Cardiac muscle cell (in vitro differentiated cells and primary cell): ENCODE measurements at regions not wholly inside any gene's neighbourhood (a gene's known extent, or its start where the extent isn't known, plus 50 kb on each side); places are given as distances from the start of the nearest gene placed in this dataset.
"Not testable (repeated sequence)": the region's sequence is repeated elsewhere in the genome, so short reads cannot be mapped to it uniquely, and the experiment has no call there.

Experiments
- DNase-seq, 2 donors: peaks; one replicate each; pipeline versions ENCODE4 v3.0.0 to v3.0.0-alpha.2; 2010 to 2017; ENCODE audit warnings: low read depth in 1 of 2, low spot score in 1 of 2
- H3K27ac ChIP-seq: fragments of 200-600 bp; sonication (generic); 2 replicates; pipeline ENCODE4 v1.5.1; 2016
- H3K27me3 ChIP-seq: fragments of 200-600 bp; sonication (generic); 2 replicates; pipeline ENCODE4 v1.6.0; 2016; ENCODE audit warnings: control low read depth
- H3K36me3 ChIP-seq: fragments of 200-600 bp; sonication (generic); 2 replicates; pipeline ENCODE4 v1.5.1; 2016; ENCODE audit warnings: control low read depth
- H3K4me1 ChIP-seq: fragments of 200-600 bp; sonication (generic); 2 replicates; pipeline ENCODE4 v1.8.1; 2017; ENCODE audit warnings: low read depth, mild to moderate bottlenecking, mixed run types
- H3K4me3 ChIP-seq: fragments of 200-600 bp; sonication (generic); 2 replicates; pipeline ENCODE4 v1.5.1; 2016; ENCODE audit warnings: mild to moderate bottlenecking
- H3K9me3 ChIP-seq: fragments of 200-600 bp; sonication (generic); 2 replicates; pipeline ENCODE4 v1.5.1; 2017; ENCODE audit warnings: low read depth, mild to moderate bottlenecking, control low read depth
- TF ChIP-seq, protein P1 (sequence below): IDR thresholded peaks from 2 replicates; pipeline ENCODE4 v1.5.1; 2012; ENCODE audit warnings: low read depth, mild to moderate bottlenecking, low read length

DNA sequence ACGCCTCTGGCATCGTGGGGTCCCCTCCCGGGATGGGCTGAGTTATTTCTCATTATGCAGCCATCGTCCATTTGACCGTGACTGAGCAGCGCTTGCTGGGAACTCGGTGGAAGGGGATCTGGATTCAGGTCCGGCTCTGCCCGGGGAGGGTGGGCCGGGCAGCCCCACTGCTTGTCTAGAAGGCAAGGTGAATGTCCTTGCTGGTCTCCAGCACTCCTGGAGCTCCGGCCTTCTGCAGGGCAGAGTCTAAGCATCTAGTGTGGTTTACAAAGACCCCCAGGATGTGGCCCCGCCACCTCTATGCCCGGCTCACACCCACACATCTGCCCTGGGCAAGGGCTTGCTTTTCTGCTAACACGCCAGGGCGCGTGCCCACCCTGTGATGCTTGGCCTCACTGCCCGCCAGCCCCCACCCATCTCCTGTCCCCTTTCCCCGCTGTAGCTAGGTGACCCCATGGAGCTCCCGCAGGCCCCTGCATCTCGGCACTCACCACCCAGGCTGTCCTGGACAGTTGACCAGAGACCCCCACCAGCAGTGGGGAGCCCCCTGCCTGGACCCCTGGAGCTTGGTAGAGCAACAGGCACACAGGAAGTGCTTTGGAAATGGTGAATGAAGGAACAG, 151.0 kb upstream of the CHST15 start:
- no peak for DNase-seq
- no peak overlapping the region for H3K27ac ChIP-seq
- no peak overlapping the region for H3K4me3 ChIP-seq
- no peaks in the 10 kb centered on the region for H3K27me3 ChIP-seq
- H3K36me3 ChIP-seq, result no peaks in the 10 kb centered on the region
- no peaks in the 10 kb centered on the region for H3K4me1 ChIP-seq
- TF ChIP-seq, protein P1, sequence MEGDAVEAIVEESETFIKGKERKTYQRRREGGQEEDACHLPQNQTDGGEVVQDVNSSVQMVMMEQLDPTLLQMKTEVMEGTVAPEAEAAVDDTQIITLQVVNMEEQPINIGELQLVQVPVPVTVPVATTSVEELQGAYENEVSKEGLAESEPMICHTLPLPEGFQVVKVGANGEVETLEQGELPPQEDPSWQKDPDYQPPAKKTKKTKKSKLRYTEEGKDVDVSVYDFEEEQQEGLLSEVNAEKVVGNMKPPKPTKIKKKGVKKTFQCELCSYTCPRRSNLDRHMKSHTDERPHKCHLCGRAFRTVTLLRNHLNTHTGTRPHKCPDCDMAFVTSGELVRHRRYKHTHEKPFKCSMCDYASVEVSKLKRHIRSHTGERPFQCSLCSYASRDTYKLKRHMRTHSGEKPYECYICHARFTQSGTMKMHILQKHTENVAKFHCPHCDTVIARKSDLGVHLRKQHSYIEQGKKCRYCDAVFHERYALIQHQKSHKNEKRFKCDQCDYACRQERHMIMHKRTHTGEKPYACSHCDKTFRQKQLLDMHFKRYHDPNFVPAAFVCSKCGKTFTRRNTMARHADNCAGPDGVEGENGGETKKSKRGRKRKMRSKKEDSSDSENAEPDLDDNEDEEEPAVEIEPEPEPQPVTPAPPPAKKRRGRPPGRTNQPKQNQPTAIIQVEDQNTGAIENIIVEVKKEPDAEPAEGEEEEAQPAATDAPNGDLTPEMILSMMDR, result no peak
- H3K9me3 ChIP-seq, result no peaks in the 10 kb centered on the region

DNA sequence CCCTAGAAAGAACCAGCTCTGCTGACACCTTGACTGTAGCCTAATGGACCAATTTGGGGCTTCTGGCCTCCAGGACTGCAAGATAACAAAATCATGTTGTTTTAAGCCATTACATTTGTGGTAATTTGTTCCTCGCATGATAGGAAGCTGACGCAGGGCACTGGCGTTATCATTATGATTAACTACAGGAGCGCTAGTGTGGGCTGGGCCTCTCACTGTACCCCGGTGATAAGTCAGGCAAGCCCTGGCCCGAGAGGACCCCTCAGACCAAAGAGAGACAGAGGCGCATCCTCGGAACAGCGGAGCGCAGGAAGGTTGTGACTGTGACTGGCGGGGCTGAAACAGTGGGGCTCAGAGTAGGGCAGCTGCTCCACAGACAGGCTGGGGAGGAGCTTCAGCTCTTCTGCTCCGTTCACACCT, 150.3 kb upstream of the CHST15 start:
- TF ChIP-seq, protein P1, result no peak
- Histone ChIP-seq H3K27ac (no peak overlapping the region), H3K4me1 (no peaks in the 10 kb centered on the region), H3K9me3 (no peaks in the 10 kb centered on the region), H3K27me3 (no peaks in the 10 kb centered on the region), H3K4me3 (no peak overlapping the region), H3K36me3 (no peaks in the 10 kb centered on the region)
- no peak for DNase-seq

DNA sequence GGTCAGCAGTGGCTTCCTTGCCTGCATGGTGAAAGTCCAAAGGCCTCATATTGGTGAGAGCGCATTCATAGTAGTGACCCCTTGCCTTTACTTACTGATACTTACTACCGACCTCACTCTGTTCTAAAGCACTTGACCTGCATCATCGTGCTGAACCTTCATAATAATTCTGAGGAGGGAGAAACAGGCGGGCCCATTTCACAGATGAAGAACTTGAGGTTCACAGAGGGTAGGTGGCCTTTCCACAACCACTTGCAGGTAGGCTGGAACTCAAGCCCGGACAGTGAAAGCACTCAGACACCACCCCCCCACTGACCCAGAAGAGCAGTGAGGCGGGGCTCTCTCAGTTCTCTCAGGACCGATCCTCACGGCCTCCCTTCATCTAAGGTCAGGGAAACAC, 149.4 kb upstream of the CHST15 start:
- TF ChIP-seq, protein P1, result no peak
- Histone ChIP-seq H3K4me3 (no peak overlapping the region), H3K9me3 (no peaks in the 10 kb centered on the region), H3K36me3 (no peaks in the 10 kb centered on the region), H3K4me1 (no peaks in the 10 kb centered on the region), H3K27me3 (no peaks in the 10 kb centered on the region), H3K27ac (no peak overlapping the region)
- no peak for DNase-seq

DNA sequence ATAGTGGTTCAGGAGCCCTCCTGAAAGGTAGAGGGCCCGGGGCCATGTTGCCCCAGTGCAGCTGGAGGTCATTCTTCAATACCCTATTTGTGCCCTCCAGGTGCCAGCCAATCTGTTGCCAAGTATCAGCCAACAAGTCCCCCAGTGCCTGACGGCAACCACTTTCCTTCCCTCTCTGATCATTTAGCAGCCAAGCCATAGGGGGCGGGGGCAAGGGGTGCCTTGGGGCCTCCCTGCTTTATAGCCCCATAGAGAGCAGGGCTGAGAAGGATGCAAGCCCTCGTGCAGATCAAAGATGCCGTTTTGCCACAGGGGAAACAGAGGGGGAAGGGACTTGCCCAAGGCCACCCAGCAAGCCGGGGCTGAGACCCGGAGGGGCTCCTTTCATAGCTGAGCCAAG, 149.0 kb upstream of the CHST15 start:
- no peak overlapping the region for H3K27ac ChIP-seq
- H3K36me3 ChIP-seq, result no peaks in the 10 kb centered on the region
- TF ChIP-seq, protein P1, result no peak
- DNase-seq, result no peak
- no peaks in the 10 kb centered on the region for H3K4me1 ChIP-seq
- H3K27me3 ChIP-seq, result no peaks in the 10 kb centered on the region
- no peak overlapping the region for H3K4me3 ChIP-seq
- no peaks in the 10 kb centered on the region for H3K9me3 ChIP-seq

DNA sequence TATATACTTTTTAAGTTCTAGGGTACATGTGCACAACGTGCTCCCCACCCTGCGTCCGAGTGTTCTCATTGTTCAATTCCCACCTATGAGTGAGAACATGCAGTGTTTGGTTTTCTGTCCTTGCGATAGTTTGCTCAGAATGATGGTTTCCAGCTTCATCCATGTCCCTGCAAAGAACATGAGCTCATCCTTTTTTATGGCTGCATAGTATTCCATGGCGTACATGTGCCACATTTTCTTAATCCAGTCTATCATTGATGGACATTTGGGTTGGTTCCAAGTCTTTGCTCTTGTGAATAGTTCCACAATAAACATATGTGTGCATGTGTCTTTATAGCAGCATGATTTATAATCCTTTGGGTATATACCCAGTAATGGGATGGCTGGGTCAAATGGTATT, 148.1 kb upstream of the CHST15 start:
- not testable (repeated sequence) for H3K36me3 ChIP-seq, H3K9me3 ChIP-seq, DNase-seq, H3K27ac ChIP-seq, H3K27me3 ChIP-seq, H3K4me1 ChIP-seq, H3K4me3 ChIP-seq

DNA sequence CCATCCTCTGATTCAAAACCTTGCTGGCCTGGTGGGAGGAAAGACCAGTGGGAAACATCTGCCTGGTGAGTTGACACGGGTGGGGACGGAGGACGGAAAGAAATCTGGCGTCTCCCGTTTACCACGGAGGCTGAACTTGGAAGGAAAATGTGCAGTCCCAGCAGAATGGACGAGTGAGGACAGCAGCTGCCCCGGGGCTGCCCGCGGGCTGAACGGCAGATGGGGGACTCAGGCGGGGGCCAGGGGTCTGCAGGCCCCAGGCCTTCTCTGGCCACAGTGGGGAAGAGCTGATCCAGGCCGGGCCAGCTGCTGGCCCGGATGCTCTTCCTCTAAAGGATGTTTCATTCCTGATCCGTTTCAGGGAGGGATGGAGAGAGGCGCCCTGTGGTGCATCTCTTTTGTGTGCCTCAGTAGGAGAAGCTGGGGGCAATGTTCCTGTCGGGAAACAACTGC, 147.5 kb upstream of the CHST15 start:
- no peak overlapping the region for H3K27ac ChIP-seq

More for the DNA sequence above, 147.5 kb upstream of the CHST15 start:
- Histone ChIP-seq H3K4me3 (no peak overlapping the region), H3K27me3 (no peaks in the 10 kb centered on the region), H3K36me3 (no peaks in the 10 kb centered on the region), H3K4me1 (no peaks in the 10 kb centered on the region), H3K9me3 (no peaks in the 10 kb centered on the region)
- TF ChIP-seq, protein P1, result no peak
- no peak for DNase-seq
